Suprapubic skin (tissue), 4 donors: ENCODE measurements at regions not wholly inside any gene's neighbourhood (a gene's known extent, or its start where the extent isn't known, plus 50 kb on each side); places are given as distances from the start of the nearest gene placed in this dataset.

ENCODE experiments used
- DNase-seq, 2 donors: peaks; one replicate each; pipeline ENCODE4 v3.0.0-alpha.2; 2019; ENCODE audit warnings: low spot score in 2 of 2
- H3K27ac ChIP-seq: fragments of 200-600 bp; sonication (generic); one replicate; pipeline ENCODE4 v1.5.1; 2019
- H3K27me3 ChIP-seq: fragments of 200-600 bp; sonication (generic); one replicate; pipeline ENCODE4 v1.5.1; 2019
- H3K36me3 ChIP-seq: fragments of 200-600 bp; sonication (generic); one replicate; pipeline ENCODE4 v1.5.1; 2019
- H3K4me1 ChIP-seq: fragments of 200-600 bp; sonication (generic); one replicate; pipeline ENCODE4 v1.5.1; 2019
- H3K4me3 ChIP-seq: fragments of 200-600 bp; sonication (generic); one replicate; pipeline ENCODE4 v1.5.1; 2019; ENCODE audit warnings: mild to moderate bottlenecking
- H3K9me3 ChIP-seq: fragments of 200-600 bp; sonication (generic); one replicate; pipeline ENCODE4 v1.5.1; 2019
- EP300 ChIP-seq: sonication (generic); formaldehyde crosslinking; IDR thresholded peaks from one replicate; pipeline ENCODE4 v1.6.1; 2017; ENCODE audit warnings: antibody characterized with exemption
- POLR2A ChIP-seq, 2 donors: fragments of 450-650 bp; IDR thresholded peaks; one replicate each; pipeline ENCODE4 v1.6.1; 2017; ENCODE audit warnings: antibody characterized with exemption in 2 of 2, mild to moderate bottlenecking in 2 of 2, moderate library complexity in 2 of 2
- POLR2AphosphoS5 ChIP-seq, 3 donors: sonication (generic); formaldehyde crosslinking; IDR thresholded peaks; one replicate each; pipeline ENCODE4 v1.6.1; 2017; ENCODE audit warnings: antibody characterized with exemption in 3 of 3
- WGBS: methylation state at CpG from one replicate; pipeline ENCODE4 v1.1.5; 2018; 5-methylcytosine and 5-hydroxymethylcytosine counted together
- TF ChIP-seq, protein P1 (sequence below), 2 donors: fragments of 200-600 bp in 1 of 2; fragments of 450-650 bp in 1 of 2; sonication (generic) in 1 of 2; IDR thresholded peaks; one replicate each; pipeline ENCODE4 v1.5.1; 2016 to 2019; ENCODE audit warnings: antibody characterized with exemption in 2 of 2, mild to moderate bottlenecking in 1 of 2, moderate library complexity in 1 of 2

DNA sequence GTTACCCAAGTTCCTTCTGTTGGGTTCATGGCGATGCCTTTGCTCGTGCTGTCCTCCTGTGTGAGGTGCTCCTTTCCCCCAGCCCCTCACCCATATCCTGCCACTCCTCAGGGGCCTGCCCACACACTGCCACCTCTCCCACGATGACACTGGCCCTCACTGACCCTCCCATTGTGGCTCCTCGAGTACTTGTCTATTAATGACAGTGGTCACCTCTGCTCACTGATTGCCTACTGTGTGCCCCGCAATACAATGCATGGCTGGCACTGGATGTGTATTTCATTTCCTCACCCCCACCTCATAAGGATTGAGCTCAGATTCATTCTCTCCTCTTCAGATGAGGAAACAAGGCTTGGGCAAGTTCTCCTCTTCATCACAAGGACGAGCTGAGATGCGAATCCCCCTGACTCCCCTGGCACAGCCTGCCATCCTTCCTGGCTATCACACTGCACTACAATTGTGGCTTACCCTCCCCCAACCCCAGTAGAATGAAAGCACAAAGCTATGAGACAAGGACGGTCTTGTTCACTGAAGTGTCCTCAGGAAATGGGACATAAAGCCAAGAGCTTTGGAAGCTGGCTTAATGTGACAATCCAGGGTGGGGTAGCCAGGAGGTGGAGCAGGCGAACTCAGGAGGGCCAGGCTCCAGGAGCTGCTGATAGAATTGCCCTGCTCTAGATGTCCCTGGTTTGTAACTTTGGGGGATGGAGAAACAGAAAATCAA, 93.9 kb upstream of the RAB12 start:
- Histone ChIP-seq H3K27ac (no peak overlapping the region), H3K9me3 (no peaks in the 10 kb centered on the region), H3K4me3 (no peak overlapping the region), H3K4me1 (no peaks in the 10 kb centered on the region), H3K36me3 (no peaks in the 10 kb centered on the region), H3K27me3 (peaks cover 3% of the 10 kb centered on the region)
- no peak for DNase-seq
- 82% methylated on average over 9 of the region's 9 CpGs for WGBS
- TF ChIP-seq, protein P1, sequence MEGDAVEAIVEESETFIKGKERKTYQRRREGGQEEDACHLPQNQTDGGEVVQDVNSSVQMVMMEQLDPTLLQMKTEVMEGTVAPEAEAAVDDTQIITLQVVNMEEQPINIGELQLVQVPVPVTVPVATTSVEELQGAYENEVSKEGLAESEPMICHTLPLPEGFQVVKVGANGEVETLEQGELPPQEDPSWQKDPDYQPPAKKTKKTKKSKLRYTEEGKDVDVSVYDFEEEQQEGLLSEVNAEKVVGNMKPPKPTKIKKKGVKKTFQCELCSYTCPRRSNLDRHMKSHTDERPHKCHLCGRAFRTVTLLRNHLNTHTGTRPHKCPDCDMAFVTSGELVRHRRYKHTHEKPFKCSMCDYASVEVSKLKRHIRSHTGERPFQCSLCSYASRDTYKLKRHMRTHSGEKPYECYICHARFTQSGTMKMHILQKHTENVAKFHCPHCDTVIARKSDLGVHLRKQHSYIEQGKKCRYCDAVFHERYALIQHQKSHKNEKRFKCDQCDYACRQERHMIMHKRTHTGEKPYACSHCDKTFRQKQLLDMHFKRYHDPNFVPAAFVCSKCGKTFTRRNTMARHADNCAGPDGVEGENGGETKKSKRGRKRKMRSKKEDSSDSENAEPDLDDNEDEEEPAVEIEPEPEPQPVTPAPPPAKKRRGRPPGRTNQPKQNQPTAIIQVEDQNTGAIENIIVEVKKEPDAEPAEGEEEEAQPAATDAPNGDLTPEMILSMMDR (IDR thresholded peaks at IDR 0.05): no peak
- no peak for TF ChIP-seq POLR2A (IDR thresholded peaks at IDR 0.05)
- TF ChIP-seq EP300: no peak
- TF ChIP-seq POLR2AphosphoS5 (IDR thresholded peaks at IDR 0.05): no peak

DNA sequence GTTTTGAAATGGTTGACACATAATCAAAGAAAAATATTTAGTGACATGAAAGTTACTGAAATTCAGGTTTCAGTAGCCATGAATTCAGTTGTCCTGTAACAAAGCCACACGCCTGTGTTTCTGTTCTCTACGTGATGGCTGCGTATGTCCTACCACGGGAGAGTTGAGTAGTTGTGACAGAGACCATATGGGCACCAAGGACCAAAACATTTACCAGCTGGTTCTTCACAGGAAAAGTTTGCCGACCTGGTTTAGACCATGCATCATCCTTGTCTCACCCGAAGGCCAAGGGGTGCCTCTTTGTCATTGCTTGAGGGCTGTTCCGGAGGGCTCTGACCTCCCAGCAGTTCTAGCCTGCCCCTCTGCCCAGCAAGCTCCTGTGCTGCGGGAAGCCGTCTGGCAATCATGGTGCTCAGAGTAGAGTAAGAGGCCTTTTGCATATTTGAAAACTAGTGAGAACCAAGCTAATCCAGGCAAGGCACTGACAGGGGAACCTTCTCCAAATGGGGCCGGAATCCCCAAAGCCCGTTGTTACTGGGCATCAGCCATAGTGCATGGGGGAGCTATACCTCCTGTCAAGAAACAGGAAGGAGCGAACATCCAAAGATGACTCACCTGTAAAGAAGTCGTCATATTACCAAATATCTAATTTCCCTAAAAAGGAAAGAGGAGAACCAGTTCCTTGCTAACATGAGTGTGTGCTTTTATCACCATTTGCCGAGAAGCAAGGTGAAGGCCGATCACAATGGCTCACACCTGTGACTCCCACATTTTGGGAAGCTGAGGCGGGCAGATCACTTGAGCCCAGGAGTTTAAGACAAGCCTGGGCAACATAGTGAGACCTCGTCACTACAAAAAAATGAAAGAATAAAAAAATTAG, 92.6 kb upstream of the RAB12 start:
- Histone ChIP-seq H3K9me3 (no peaks in the 10 kb centered on the region), H3K4me1 (no peaks in the 10 kb centered on the region), H3K4me3 (no peak overlapping the region), H3K36me3 (no peaks in the 10 kb centered on the region), H3K27ac (no peak overlapping the region), H3K27me3 (peaks cover 3% of the 10 kb centered on the region)
- no peak for DNase-seq
- TF ChIP-seq POLR2A (IDR thresholded peaks at IDR 0.05) (no peak), EP300 (no peak), POLR2AphosphoS5 (IDR thresholded peaks at IDR 0.05) (no peak)
- TF ChIP-seq, protein P1 (IDR thresholded peaks at IDR 0.05): no peak
- 76% methylated on average over 16 of the region's 17 CpGs for WGBS

DNA sequence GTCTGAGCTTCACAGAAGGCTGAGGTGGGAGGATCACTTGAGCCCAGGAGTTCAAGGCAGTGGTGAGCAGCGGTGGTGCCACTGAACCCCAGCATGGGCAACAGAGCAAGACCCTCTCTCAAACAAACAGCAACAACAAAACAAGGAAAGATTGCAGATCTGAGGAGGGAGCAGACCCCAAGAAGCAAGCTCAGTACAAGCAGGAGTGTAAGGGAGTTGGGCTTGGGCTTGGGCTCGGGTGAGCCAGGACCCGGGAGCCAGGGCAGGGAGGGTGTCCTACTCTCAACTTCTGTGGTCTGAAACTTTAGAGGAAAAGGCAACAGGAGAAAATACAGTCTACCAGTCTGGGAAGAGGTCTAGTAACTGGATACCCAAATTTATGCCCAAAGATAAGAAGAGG, 92.0 kb upstream of the RAB12 start:
- TF ChIP-seq POLR2A (IDR thresholded peaks at IDR 0.05): no peak
- WGBS: 81% methylated on average over 3 of the region's 3 CpGs
- DNase-seq: no peak
- Histone ChIP-seq H3K9me3 (no peaks in the 10 kb centered on the region), H3K36me3 (no peaks in the 10 kb centered on the region), H3K4me1 (no peaks in the 10 kb centered on the region), H3K27me3 (peaks cover 3% of the 10 kb centered on the region), H3K27ac (no peak overlapping the region), H3K4me3 (no peak overlapping the region)

DNA sequence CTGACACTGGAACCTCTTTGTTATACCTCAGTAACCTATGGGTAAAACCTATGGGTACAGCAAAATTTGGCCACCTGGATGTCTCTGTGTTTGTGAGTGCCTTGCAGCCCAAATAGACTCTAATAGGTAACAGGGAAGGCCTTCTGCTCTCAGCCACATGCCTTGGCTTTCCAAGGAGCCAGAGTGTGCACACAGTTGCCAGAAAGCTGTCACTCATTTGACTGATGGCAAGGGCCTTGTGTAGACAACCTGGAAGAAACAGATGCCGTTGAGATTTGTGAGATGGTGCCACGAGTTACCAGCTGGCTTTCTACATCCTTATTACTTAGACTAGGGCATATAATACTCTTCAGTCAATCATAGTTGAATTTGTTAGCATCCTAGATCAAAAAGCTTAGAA, 90.1 kb upstream of the RAB12 start:
- H3K4me1 ChIP-seq: no peaks in the 10 kb centered on the region
- TF ChIP-seq POLR2A (IDR thresholded peaks at IDR 0.05) (no peak), EP300 (no peak), POLR2AphosphoS5 (IDR thresholded peaks at IDR 0.05) (no peak)
- TF ChIP-seq, protein P1 (IDR thresholded peaks at IDR 0.05): no peak
- H3K4me3 ChIP-seq: no peak overlapping the region
- H3K27ac ChIP-seq: no peak overlapping the region
- WGBS: 17% methylated on average over 2 of the region's 2 CpGs
- DNase-seq: no peak
- H3K27me3 ChIP-seq: peaks cover 11% of the 10 kb centered on the region
- H3K36me3 ChIP-seq: no peaks in the 10 kb centered on the region
- H3K9me3 ChIP-seq: no peaks in the 10 kb centered on the region

DNA sequence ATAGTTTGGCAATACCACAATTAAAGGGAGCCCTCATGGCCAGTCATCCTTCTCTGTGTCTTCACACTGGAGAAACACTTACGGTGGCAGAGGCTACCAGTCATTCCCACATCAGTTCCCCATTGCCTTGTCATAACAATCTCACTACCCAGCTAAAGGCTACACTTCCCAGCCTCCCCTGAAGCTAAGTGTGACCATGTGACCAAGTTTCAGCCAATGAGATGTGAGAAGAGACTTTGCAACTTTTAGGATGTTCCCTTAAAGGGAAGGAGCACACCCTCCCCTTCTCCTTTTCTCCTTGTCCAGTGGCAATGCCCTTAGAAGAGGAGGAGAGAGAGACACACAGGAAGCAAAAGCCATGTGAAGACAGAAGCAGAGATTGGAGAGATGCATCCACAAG, 89.0 kb upstream of the RAB12 start:
- no peak overlapping the region for H3K27ac ChIP-seq
- no peaks in the 10 kb centered on the region for H3K4me1 ChIP-seq
- H3K4me3 ChIP-seq: no peak overlapping the region
- H3K27me3 ChIP-seq: peaks cover 16% of the 10 kb centered on the region
- H3K9me3 ChIP-seq: no peaks in the 10 kb centered on the region
- no peaks in the 10 kb centered on the region for H3K36me3 ChIP-seq
- no peak for DNase-seq
- WGBS: 86% methylated on average over 1 of the region's 1 CpG
- TF ChIP-seq POLR2AphosphoS5 (IDR thresholded peaks at IDR 0.05) (no peak), POLR2A (IDR thresholded peaks at IDR 0.05) (no peak), EP300 (no peak)
- TF ChIP-seq, protein P1 (IDR thresholded peaks at IDR 0.05): no peak
